Aorta (tissue), 5 donors: ENCODE measurements at regions not wholly inside any gene's neighbourhood (a gene's known extent, or its start where the extent isn't known, plus 50 kb on each side); places are given as distances from the start of the nearest gene placed in this dataset.

Experiments used
- ATAC-seq: fragments of 200-7000 bp; cut with Tn5 transposase; one replicate; pipeline ENCODE4 v1.9.1; 2022; ENCODE audit warnings: moderate library complexity; ENCODE audit not compliant: low FRiP score
- DNase-seq, 2 donors: peaks; one replicate each; pipeline ENCODE4 v3.0.0-alpha.2; 2020
- H3K27ac ChIP-seq, 2 donors: one replicate each; pipeline ENCODE4 v1.5.1; 2013; ENCODE audit warnings: low read length in 2 of 2, mild to moderate bottlenecking in 2 of 2, moderate library complexity in 2 of 2, control low read depth in 1 of 2, inconsistent platforms in 1 of 2, low read depth in 1 of 2
- H3K27me3 ChIP-seq, 2 donors: one replicate each; pipeline ENCODE4 v1.6.1; 2013; ENCODE audit warnings: control low read depth in 1 of 2, low read length in 1 of 2, mild to moderate bottlenecking in 1 of 2, moderate library complexity in 1 of 2; ENCODE audit not compliant: insufficient read depth in 2 of 2, control insufficient read depth in 1 of 2
- H3K36me3 ChIP-seq, 2 donors: one replicate each; pipeline ENCODE4 v1.6.1; 2013; ENCODE audit warnings: control low read depth in 1 of 2, low read length in 1 of 2, mild to moderate bottlenecking in 1 of 2; ENCODE audit not compliant: insufficient read depth in 2 of 2, control insufficient read depth in 1 of 2
- H3K4me1 ChIP-seq, 2 donors: one replicate each; pipeline ENCODE4 v1.6.1; 2013; ENCODE audit warnings: low read length in 2 of 2, control low read depth in 1 of 2, mild to moderate bottlenecking in 1 of 2, moderate library complexity in 1 of 2; ENCODE audit not compliant: insufficient read depth in 2 of 2, control insufficient read depth in 1 of 2
- H3K4me3 ChIP-seq, 2 donors: one replicate each; pipeline ENCODE4 v1.5.1; 2013; ENCODE audit warnings: low read length in 2 of 2, control low read depth in 1 of 2, mild to moderate bottlenecking in 1 of 2
- H3K9me3 ChIP-seq: one replicate; pipeline ENCODE4 v1.6.1; 2013; ENCODE audit warnings: mild to moderate bottlenecking, low read length; ENCODE audit not compliant: control insufficient read depth
- WGBS, 2 donors: extraction: QIAGEN DNeasy Blood & Tissue Kit; methylation state at CpG; one replicate each; pipeline ENCODE4 v1.1.7; 2013; 5-methylcytosine and 5-hydroxymethylcytosine counted together
- intact Hi-C, 2 donors: fragments of 100-400 bp; cut with DNase I; formaldehyde crosslinking; loops; one replicate each; pipeline versions ENCODE4 v1.14.2 to v1.15.0; 2022
- donor health status: healthy with polysubstance abuse.
- donor health status: Bipolar disorder and iron deficiency.
- donor health status: DM: no; HTN: no; CAD: no.
- donor health status: DM: no; HTN: no; CAD: no.
- donor health status: DM: yes; HTN: yes; CAD: no.

DNA sequence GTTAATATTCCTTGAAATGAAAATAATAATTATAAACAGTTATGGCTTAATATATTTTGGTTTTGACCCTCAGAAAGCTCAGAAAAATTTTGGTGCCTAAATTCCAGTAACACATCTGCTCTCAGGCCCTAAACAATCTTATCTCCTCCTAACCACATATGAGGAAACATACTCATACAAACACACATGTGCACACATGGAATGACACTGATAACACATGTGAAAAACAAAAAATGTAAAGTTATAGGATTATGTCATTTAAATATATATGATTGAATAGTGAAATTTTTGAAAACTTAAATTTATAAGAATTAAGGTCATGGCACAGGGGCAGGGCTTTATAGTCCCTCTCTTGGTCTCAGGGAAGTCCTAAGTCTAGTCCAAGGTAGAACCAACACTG, 127.2 kb upstream of the TRPC7 start:
- Histone ChIP-seq H3K36me3 (no peaks in the 10 kb centered on the region), H3K4me1 (no peaks in the 10 kb centered on the region), H3K4me3 (no peak overlapping the region), H3K9me3 (no peaks in the 10 kb centered on the region), H3K27ac (no peak overlapping the region), H3K27me3 (no peaks in the 10 kb centered on the region)
- DNase-seq, result no peak
- no peak for ATAC-seq
- intact Hi-C loops, result no loop called here

DNA sequence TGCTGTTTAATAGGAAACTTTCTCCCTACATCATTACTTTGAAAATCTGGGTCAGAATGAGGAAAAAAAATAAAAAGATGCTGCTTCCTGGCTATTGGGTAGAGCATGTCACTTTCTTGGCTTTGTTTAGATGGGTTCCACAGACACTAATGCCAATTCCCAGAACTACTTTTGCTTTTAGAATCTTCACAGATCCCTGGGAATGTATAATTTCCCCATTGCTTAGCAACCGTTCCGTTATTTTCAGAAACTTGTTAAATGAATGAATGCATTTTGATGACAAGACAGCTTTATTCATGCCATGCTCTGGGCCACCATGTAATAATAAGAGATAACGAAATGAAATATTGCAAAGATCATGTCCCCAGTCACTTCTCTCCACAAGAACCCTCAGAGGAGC, 126.5 kb upstream of the TRPC7 start:
- Histone ChIP-seq H3K4me1 (no peaks in the 10 kb centered on the region), H3K27ac (no peak overlapping the region), H3K36me3 (no peaks in the 10 kb centered on the region), H3K4me3 (no peak overlapping the region), H3K27me3 (no peaks in the 10 kb centered on the region), H3K9me3 (no peaks in the 10 kb centered on the region)
- ATAC-seq (no peak), DNase-seq (no peak)
- 65 to 68% methylated on average over 3 of the region's 3 CpGs for WGBS, 2 donors
- intact Hi-C loops, result no loop called here

DNA sequence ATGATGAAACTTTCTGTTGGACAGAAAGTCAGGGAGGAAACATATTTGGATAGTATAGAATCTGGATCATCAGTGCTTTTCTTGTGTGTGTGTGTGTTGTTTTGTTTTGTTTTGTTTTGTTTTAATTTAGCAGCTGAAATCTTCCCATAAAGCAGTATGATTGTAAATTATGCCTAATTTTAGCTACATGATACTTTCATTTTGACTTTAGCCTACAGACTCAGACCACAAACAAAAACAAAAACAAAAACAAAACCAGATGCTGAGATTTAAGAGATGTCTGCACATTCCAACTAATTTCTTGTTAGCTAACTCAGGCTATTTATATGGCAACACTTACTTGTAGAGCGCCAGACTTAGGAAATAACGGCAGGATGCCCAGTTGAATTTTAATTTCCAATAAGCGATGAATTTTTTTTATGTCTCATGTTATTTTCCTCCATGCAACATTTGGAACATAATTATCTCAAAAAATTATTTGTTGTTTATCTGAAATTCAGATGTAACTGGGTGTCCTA, 119.5 kb upstream of the TRPC7 start:
- WGBS, 2 donors, result 96% methylated on average over 3 of the region's 3 CpGs
- Histone ChIP-seq H3K27me3 (no peaks in the 10 kb centered on the region), H3K4me1 (no peaks in the 10 kb centered on the region), H3K4me3 (no peak overlapping the region), H3K9me3 (no peaks in the 10 kb centered on the region), H3K36me3 (no peaks in the 10 kb centered on the region), H3K27ac (no peak overlapping the region)
- ATAC-seq, result no peak
- intact Hi-C loops, result no loop called here
- no peak for DNase-seq

DNA sequence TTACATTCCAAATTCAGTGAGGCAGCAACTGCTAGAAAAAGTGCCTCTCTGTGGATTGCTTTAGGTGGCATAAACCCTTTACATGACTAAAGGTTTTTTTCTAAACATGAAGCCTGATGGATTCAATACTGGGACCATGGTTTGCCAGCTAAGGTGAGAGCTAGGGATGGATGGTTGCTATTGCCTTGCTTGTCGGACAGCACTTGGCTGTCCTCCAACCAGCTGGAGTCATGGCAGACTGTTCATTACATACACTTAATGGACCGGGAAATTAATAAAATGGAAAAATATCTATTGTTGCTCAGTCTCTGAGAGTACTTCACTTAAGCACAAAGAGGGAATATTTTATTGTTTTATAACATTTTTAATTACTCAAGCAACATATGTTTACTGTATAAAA, 116.9 kb upstream of the TRPC7 start:
- Histone ChIP-seq H3K27ac (no peak overlapping the region), H3K9me3 (no peaks in the 10 kb centered on the region), H3K4me1 (no peaks in the 10 kb centered on the region), H3K27me3 (no peaks in the 10 kb centered on the region), H3K36me3 (no peaks in the 10 kb centered on the region), H3K4me3 (no peak overlapping the region)
- DNase-seq (no peak), ATAC-seq (no peak)
- WGBS, 2 donors, result 76 to 78% methylated on average over 2 of the region's 2 CpGs
- intact Hi-C loops, result no loop called here

DNA sequence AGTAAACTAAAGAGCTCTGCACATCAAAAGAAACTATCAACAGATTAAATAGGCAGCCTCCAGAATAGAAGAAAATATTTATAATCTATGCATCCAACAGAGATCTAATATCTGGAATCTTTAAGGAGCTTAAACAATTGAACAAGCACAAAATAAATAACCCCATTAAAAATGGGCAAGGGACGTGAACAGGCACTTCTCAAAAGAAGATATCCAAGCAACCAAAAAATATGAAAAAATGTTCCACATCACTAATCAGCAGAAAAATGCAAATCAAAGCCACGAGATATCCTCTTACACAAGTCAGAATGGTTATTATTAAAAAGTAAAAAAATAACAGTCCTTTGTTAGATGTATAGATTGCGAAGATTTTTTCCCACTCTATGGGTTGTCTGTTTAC, 109.1 kb upstream of the TRPC7 start:
- Histone ChIP-seq H3K9me3 (no peaks in the 10 kb centered on the region), H3K27me3 (no peaks in the 10 kb centered on the region), H3K4me3 (no peak overlapping the region), H3K27ac (no peak overlapping the region), H3K4me1 (no peaks in the 10 kb centered on the region), H3K36me3 (no peaks in the 10 kb centered on the region)
- intact Hi-C loops, result no loop called here
- 72 to 76% methylated on average over 3 of the region's 3 CpGs for WGBS, 2 donors
- DNase-seq (no peak), ATAC-seq (no peak)

DNA sequence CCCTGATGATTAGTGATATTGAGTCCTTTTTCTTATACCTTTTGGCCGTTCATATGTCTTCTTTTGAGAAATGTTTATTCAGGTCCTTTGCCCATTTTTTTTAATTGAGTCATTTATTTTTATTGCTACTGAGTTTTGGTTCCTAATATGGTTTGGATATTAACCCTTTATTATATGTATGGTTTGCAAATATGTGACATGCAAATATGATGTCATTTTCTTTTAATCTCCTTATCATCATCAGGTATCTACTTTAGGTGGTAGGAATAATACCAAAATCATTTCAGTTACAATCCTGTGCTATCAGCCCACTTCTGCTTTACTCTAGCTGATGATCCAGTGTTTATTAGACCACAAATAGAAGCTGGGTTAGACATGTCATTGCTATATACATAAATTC, 102.3 kb upstream of the TRPC7 start:
- no peak overlapping the region for H3K4me3 ChIP-seq
- 3 to 10% methylated on average over 1 of the region's 1 CpG for WGBS, 2 donors

DNA sequence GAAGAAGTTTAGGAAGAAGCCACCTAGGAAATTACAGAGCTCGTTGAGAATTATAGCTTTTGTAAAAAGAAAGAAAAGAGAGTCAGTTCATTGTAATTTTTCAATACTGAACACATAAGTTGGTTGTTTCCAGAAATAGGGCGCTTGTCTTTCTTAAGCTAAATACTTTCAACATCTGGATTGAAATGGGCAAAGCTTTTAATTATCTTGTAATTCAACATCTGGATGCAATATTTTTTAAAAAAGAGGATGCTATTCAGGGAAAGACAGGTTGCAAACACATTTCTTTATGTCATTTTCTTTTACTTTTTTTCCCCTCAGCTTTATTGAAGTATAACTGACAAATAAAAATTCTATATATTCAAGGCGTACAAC, 100.7 kb upstream of the TRPC7 start:
- WGBS, 2 donors, result 71 to 77% methylated on average over 3 of the region's 3 CpGs
- ATAC-seq, result no peak
- intact Hi-C loops, result no loop called here
- DNase-seq, result no peak
- Histone ChIP-seq H3K4me1 (no peaks in the 10 kb centered on the region), H3K36me3 (no peaks in the 10 kb centered on the region), H3K4me3 (no peak overlapping the region), H3K27ac (no peak overlapping the region), H3K9me3 (no peaks in the 10 kb centered on the region), H3K27me3 (no peaks in the 10 kb centered on the region)

More for the DNA sequence above, 102.3 kb upstream of the TRPC7 start:
- intact Hi-C loops, result no loop called here
- no peaks in the 10 kb centered on the region for H3K4me1 ChIP-seq
- H3K36me3 ChIP-seq, result no peaks in the 10 kb centered on the region
- no peak overlapping the region for H3K27ac ChIP-seq
- H3K9me3 ChIP-seq, result no peaks in the 10 kb centered on the region
- ATAC-seq (no peak), DNase-seq (no peak)
- H3K27me3 ChIP-seq, result no peaks in the 10 kb centered on the region

DNA sequence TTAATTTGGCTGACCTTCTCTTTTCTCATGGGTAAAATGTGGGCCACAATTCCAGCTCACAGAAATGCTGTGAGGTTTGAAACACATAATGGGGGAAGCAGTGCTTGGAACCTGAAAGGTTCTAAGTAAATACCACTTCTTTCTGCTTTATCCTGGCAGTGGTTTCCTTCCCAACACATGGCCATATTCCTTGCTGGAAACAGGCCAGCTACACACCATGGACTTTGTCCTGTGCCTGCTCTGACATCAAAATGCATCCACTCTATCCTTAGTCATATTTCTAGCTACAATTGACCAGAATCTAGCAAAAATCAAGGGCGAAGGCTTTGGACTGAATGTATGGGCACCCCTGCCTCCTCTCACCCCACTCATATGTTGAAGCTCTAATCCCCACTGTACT, 93.1 kb upstream of the TRPC7 start:
- no peak for DNase-seq
- Histone ChIP-seq H3K27ac (no peak overlapping the region), H3K36me3 (no peaks in the 10 kb centered on the region), H3K27me3 (no peaks in the 10 kb centered on the region), H3K9me3 (no peaks in the 10 kb centered on the region), H3K4me3 (no peak overlapping the region), H3K4me1 (no peaks in the 10 kb centered on the region)
- WGBS, 2 donors, result 79 to 96% methylated on average over 1 of the region's 1 CpG
- intact Hi-C loops, result no loop called here
- ATAC-seq, result no peak

DNA sequence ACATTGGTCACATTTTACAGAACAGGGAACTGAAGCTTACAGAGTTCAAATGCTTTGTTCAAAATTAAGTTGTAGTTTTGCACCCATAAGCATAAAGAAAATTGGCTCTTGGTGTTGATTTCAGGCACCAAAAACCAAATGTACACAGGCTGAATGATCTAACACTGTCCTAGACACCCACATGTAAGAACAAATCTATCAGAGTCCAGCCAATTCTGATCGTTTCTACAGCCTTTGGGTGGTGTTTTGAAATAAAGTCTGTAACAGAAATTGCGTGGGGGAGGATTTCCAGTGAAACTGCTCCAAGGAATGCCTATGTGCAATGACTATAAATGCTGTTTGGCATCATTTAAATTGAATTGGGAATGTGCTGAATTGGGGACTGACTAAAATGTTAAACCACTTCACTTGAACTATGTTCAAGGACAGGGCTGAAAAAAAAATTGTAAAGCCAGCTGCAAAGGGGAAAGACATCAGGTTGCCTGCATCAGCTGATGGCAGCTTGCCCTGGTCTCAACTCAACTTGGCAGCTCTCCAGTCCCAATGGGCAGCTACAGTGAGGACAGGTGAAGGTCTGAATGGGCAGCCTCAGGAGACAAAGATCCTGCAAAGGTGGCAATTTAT, 92.2 kb upstream of the TRPC7 start:
- Histone ChIP-seq H3K36me3 (no peaks in the 10 kb centered on the region), H3K4me3 (no peak overlapping the region), H3K27ac (no peak overlapping the region), H3K27me3 (no peaks in the 10 kb centered on the region), H3K4me1 (no peaks in the 10 kb centered on the region), H3K9me3 (no peaks in the 10 kb centered on the region)
- ATAC-seq (no peak), DNase-seq (no peak)
- intact Hi-C loops, result no loop called here
- 38 to 55% methylated on average over 2 of the region's 2 CpGs for WGBS, 2 donors
